B cell (primary cell): ENCODE measurements at regions not wholly inside any gene's neighbourhood (a gene's known extent, or its start where the extent isn't known, plus 50 kb on each side); places are given as distances from the start of the nearest gene placed in this dataset.

ENCODE experiments used
- CTCF ChIP-seq: fragments of 200-600 bp; IDR thresholded peaks from one replicate; pipeline ENCODE4 v1.8.0; 2022; ENCODE audit warnings: antibody characterized with exemption, mild to moderate bottlenecking
- EZH2 ChIP-seq: IDR thresholded peaks from 2 replicates; pipeline ENCODE4 v1.6.1; 2012; ENCODE audit warnings: borderline replicate concordance, low read depth, mild to moderate bottlenecking, moderate library complexity, low read length; ENCODE audit not compliant: insufficient read depth, poor library complexity, severe bottlenecking

- TF ChIP-seq CTCF, result no peak
- no peak for TF ChIP-seq EZH2
These were observed 541.6 kb upstream of the MAN1A1 start for GRCh38 chr6:119891206-119891605.
